HEK293 (cell line): ENCODE measurements at regions not wholly inside any gene's neighbourhood (a gene's known extent, or its start where the extent isn't known, plus 50 kb on each side); places are given as distances from the start of the nearest gene placed in this dataset.

Experiments
- CTCF ChIA-PET: fragments of 350-600 bp; formaldehyde crosslinking; extraction: SDS; loops from one replicate; lab custom pipeline; 2021; ENCODE audit warnings: antibody characterized with exemption; lab: Yijun Ruan, JAX
- POLR2A ChIA-PET: fragments of 300-600 bp; formaldehyde crosslinking; extraction: SDS; loops from one replicate; lab custom pipeline; 2020; ENCODE audit warnings: antibody characterized with exemption, inconsistent platforms; lab: Yijun Ruan, JAX
- H3K27ac ChIP-seq: fragments of 200-500 bp; sonication (Bioruptor generic); 2 replicates; pipeline ENCODE4 v1.5.1; 2014; ENCODE audit warnings: low read depth, low read length, control low read depth, inconsistent platforms; ENCODE audit errors: extremely low read depth
- H3K36me3 ChIP-seq, 2 experiments: fragments of 200-500 bp in 1 of 2; sonication (Bioruptor generic) in 1 of 2; 1 replicate in 1 of 2; 2 replicates in 1 of 2; pipeline ENCODE4 v1.5.1; 2014 to 2017; ENCODE audit warnings: inconsistent platforms in 2 of 2, low read length in 2 of 2; ENCODE audit not compliant: control insufficient read depth in 2 of 2, insufficient read depth in 1 of 2
- H3K4me1 ChIP-seq: fragments of 200-500 bp; sonication (Bioruptor generic); 2 replicates; pipeline ENCODE4 v1.5.1; 2014; ENCODE audit warnings: mild to moderate bottlenecking, low read length, inconsistent platforms; ENCODE audit not compliant: control insufficient read depth, insufficient read depth
- H3K4me3 ChIP-seq: 2 replicates; pipeline ENCODE4 v1.5.1; 2011; ENCODE audit warnings: low read depth, mild to moderate bottlenecking, control low read depth, low read length, moderate library complexity
- H3K9me3 ChIP-seq: fragments of 200-500 bp; sonication (Bioruptor generic); 2 replicates; pipeline ENCODE4 v1.5.1; 2014; ENCODE audit warnings: low read depth, low read length, inconsistent platforms; ENCODE audit not compliant: control insufficient read depth, insufficient read depth
- EGR2 ChIP-seq: fragments of 450-650 bp; formaldehyde crosslinking; IDR thresholded peaks from 2 replicates; pipeline ENCODE4 v1.5.1; 2016; ENCODE audit warnings: low read depth, missing biosample characterization, missing genetic modification characterization
- GLI4 ChIP-seq: fragments of 450-650 bp; formaldehyde crosslinking; IDR thresholded peaks from 2 replicates; pipeline ENCODE4 v1.5.1; 2016; ENCODE audit warnings: missing biosample characterization, missing genetic modification characterization
- KLF8 ChIP-seq: fragments of 450-650 bp; formaldehyde crosslinking; IDR thresholded peaks from 2 replicates; pipeline ENCODE4 v1.5.1; 2016; ENCODE audit warnings: missing biosample characterization, missing genetic modification characterization
- SCRT2 ChIP-seq: fragments of 450-650 bp; formaldehyde crosslinking; IDR thresholded peaks from 2 replicates; pipeline ENCODE4 v1.5.1; 2016; ENCODE audit warnings: missing biosample characterization, missing genetic modification characterization
- TRIM28 ChIP-seq: IDR thresholded peaks from 2 replicates; pipeline ENCODE4 v1.6.1; 2011; ENCODE audit warnings: low read length, control low read depth, borderline replicate concordance
- ZBTB21 ChIP-seq: fragments of 450-650 bp; formaldehyde crosslinking; IDR thresholded peaks from 2 replicates; pipeline ENCODE4 v1.5.1; 2017; ENCODE audit warnings: missing biosample characterization, missing genetic modification characterization
- ZFHX2 ChIP-seq: fragments of 450-650 bp; formaldehyde crosslinking; conservative IDR thresholded peaks from 2 replicates; pipeline ENCODE4 v1.5.1; 2016; ENCODE audit warnings: missing biosample characterization, missing genetic modification characterization
- ZNF132 ChIP-seq: fragments of 450-650 bp; formaldehyde crosslinking; IDR thresholded peaks from 2 replicates; pipeline ENCODE4 v1.5.1; 2017; ENCODE audit warnings: missing biosample characterization, missing genetic modification characterization, borderline replicate concordance
- ZNF16 ChIP-seq: fragments of 450-650 bp; formaldehyde crosslinking; IDR thresholded peaks from 2 replicates; pipeline ENCODE4 v1.5.1; 2016; ENCODE audit warnings: low read depth, missing biosample characterization, missing genetic modification characterization
- ZNF2 ChIP-seq: fragments of 450-650 bp; formaldehyde crosslinking; IDR thresholded peaks from 2 replicates; pipeline ENCODE4 v1.5.1; 2016; ENCODE audit warnings: missing biosample characterization, missing genetic modification characterization
- ZNF223 ChIP-seq: fragments of 450-650 bp; formaldehyde crosslinking; IDR thresholded peaks from 2 replicates; pipeline ENCODE4 v1.5.1; 2016; ENCODE audit warnings: missing biosample characterization, missing genetic modification characterization
- ZNF23 ChIP-seq: fragments of 450-650 bp; formaldehyde crosslinking; IDR thresholded peaks from 2 replicates; pipeline ENCODE4 v1.5.1; 2016; ENCODE audit warnings: missing biosample characterization, missing genetic modification characterization, borderline replicate concordance
- ZNF362 ChIP-seq: fragments of 450-650 bp; formaldehyde crosslinking; IDR thresholded peaks from 2 replicates; pipeline ENCODE4 v1.5.1; 2016; ENCODE audit warnings: missing biosample characterization, missing genetic modification characterization
- ZNF391 ChIP-seq: fragments of 450-650 bp; formaldehyde crosslinking; IDR thresholded peaks from 2 replicates; pipeline ENCODE4 v1.5.1; 2016; ENCODE audit warnings: low read depth, missing biosample characterization, missing genetic modification characterization, borderline replicate concordance
- ZNF416 ChIP-seq: fragments of 450-650 bp; formaldehyde crosslinking; IDR thresholded peaks from 2 replicates; pipeline ENCODE4 v1.5.1; 2016; ENCODE audit warnings: missing biosample characterization, missing genetic modification characterization
- ZNF426 ChIP-seq: fragments of 450-650 bp; formaldehyde crosslinking; IDR thresholded peaks from 2 replicates; pipeline ENCODE4 v1.5.1; 2017; ENCODE audit warnings: missing biosample characterization, missing genetic modification characterization, mild to moderate bottlenecking, inconsistent platforms, moderate library complexity
- ZNF449 ChIP-seq: fragments of 450-650 bp; formaldehyde crosslinking; IDR thresholded peaks from 2 replicates; pipeline ENCODE4 v1.5.1; 2017; ENCODE audit warnings: missing biosample characterization, mild to moderate bottlenecking, missing genetic modification characterization, moderate library complexity
- ZNF48 ChIP-seq: fragments of 450-650 bp; formaldehyde crosslinking; IDR thresholded peaks from 2 replicates; pipeline ENCODE4 v1.5.1; 2016; ENCODE audit warnings: missing biosample characterization, missing genetic modification characterization
- ZNF501 ChIP-seq: fragments of 450-650 bp; formaldehyde crosslinking; IDR thresholded peaks from 2 replicates; pipeline ENCODE4 v1.5.1; 2016; ENCODE audit warnings: missing biosample characterization, missing genetic modification characterization
- ZNF510 ChIP-seq: fragments of 450-650 bp; formaldehyde crosslinking; IDR thresholded peaks from 2 replicates; pipeline ENCODE4 v1.5.1; 2018; ENCODE audit warnings: mild to moderate bottlenecking, missing genetic modification characterization, missing biosample characterization; ENCODE audit not compliant: insufficient replicate concordance
- ZNF555 ChIP-seq: fragments of 450-650 bp; formaldehyde crosslinking; conservative IDR thresholded peaks from 2 replicates; pipeline ENCODE4 v1.5.1; 2017; ENCODE audit warnings: missing biosample characterization, mild to moderate bottlenecking, missing genetic modification characterization, inconsistent platforms
- ZNF707 ChIP-seq: fragments of 450-650 bp; formaldehyde crosslinking; IDR thresholded peaks from 2 replicates; pipeline ENCODE4 v1.5.1; 2016; ENCODE audit warnings: missing biosample characterization, missing genetic modification characterization
- ZNF76 ChIP-seq: fragments of 450-650 bp; formaldehyde crosslinking; IDR thresholded peaks from 2 replicates; pipeline ENCODE4; 2016; ENCODE audit warnings: low read depth, missing biosample characterization, missing genetic modification characterization, borderline replicate concordance
- ZNF830 ChIP-seq: fragments of 450-650 bp; IDR thresholded peaks from 2 replicates; pipeline ENCODE4 v1.5.0; 2018; ENCODE audit warnings: missing biosample characterization, missing genetic modification characterization, low read depth, mild to moderate bottlenecking, moderate library complexity
- ZXDB ChIP-seq: fragments of 450-650 bp; formaldehyde crosslinking; IDR thresholded peaks from 2 replicates; pipeline ENCODE4 v1.5.1; 2016; ENCODE audit warnings: missing biosample characterization, missing genetic modification characterization

DNA sequence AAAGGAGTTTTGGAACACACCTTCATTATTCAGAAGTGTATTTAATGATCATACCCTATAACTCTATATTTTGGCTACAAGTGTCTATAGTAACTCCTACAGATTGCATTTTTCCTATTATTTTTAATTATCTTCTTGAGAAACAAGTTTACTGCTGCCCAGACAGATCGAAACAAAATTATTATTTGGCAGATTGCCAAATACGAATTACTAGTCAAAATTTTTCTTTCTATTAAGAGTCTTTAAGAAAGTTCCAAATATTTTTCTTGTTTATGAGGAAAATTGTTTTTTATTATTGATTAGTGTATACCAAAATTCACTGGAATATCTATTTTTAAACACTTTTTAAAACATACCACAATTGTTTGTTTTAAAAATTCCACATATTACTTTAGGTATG lies 821.9 kb upstream of the SLC35B3 start:
- POLR2A ChIA-PET: no interaction called here
- no peaks in the 10 kb centered on the region for H3K9me3 ChIP-seq
- H3K4me1 ChIP-seq: peaks cover 6% of the 10 kb centered on the region; the same call in 1 of the 2 replicates
- CTCF ChIA-PET: interaction anchor here (1.5 kb wide), 1 partner anchor 758 kb away, joined by 4 read pairs; no protein-coding TSS in a partner anchor
- no peaks in the 10 kb centered on the region for H3K36me3 ChIP-seq
- no peak for TF ChIP-seq ZNF510 (tag by site-specific recombination)
- no peak for TF ChIP-seq ZNF223
- TF ChIP-seq ZNF23 (tag by site-specific recombination): no peak
- no peak for TF ChIP-seq ZNF391 (tag by site-specific recombination)
- TF ChIP-seq ZNF830: 0 out of 2 replicates have a peak, but pooled peaks have one; percentile 48
- TF ChIP-seq ZNF449 (tag by site-specific recombination): no peak
- no peak overlapping the region for H3K27ac ChIP-seq
- no peak overlapping the region for H3K4me3 ChIP-seq

DNA sequence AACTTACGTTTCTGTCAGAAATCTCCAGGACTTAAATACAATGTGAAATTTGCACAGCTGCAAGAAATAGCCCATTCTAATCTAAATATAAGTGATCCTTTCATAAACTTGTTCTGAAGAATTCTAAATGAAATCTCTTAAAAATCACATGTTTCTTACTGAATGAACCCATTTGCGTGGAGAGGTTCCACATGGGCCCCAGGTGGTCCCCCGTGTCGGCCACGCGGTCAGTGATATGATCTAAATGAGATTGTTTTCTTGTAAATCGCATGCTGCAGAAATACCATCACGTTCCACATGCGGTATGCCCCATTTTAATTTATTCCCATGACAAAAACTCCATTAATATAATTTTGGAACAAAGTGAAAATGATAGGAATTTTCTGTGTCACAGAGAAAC lies 818.9 kb upstream of the SLC35B3 start:
- H3K9me3 ChIP-seq: no peaks in the 10 kb centered on the region
- no peak for TF ChIP-seq ZBTB21 (tag by site-specific recombination)
- no peak for TF ChIP-seq SCRT2
- no peak for TF ChIP-seq ZNF48
- no peak for TF ChIP-seq ZNF23 (tag by site-specific recombination)
- TF ChIP-seq ZNF501 (tag by site-specific recombination): no peak
- TF ChIP-seq GLI4: no peak
- TF ChIP-seq ZXDB: no peak
- no peak for TF ChIP-seq ZNF76 (tag by site-specific recombination)
- no peak for TF ChIP-seq ZNF426 (tag by site-specific recombination)
- no peak for TF ChIP-seq TRIM28
- no peak for TF ChIP-seq ZNF2 (tag by site-specific recombination)
- no peak for TF ChIP-seq ZNF132
- no peak for TF ChIP-seq ZNF555
- TF ChIP-seq ZFHX2: no peak
- TF ChIP-seq ZNF16 (tag by site-specific recombination): no peak
- no peak for TF ChIP-seq ZNF416 (tag by site-specific recombination)
- no peak for TF ChIP-seq ZNF707 (tag by site-specific recombination)
- TF ChIP-seq ZNF362 (tag by site-specific recombination): no peak
- no peak for TF ChIP-seq EGR2 (tag by site-specific recombination)
- no peak for TF ChIP-seq KLF8 (tag by site-specific recombination)
- TF ChIP-seq, all 188 proteins: peak for 0
- Histone ChIP-seq H3K4me3 (no peak overlapping the region), H3K27ac (no peak overlapping the region), H3K36me3 (no peaks in the 10 kb centered on the region), H3K4me1 (peaks cover 6% of the 10 kb centered on the region; the same call in 1 of the 2 replicates)
- CTCF ChIA-PET: interaction anchor here (0.7 kb wide), 1 partner anchor 278 kb away, joined by 3 read pairs; no protein-coding TSS in a partner anchor
- POLR2A ChIA-PET: no interaction called here
